Non-pigmented ciliary epithelial cell (primary cell): ENCODE measurements at regions not wholly inside any gene's neighbourhood (a gene's known extent, or its start where the extent isn't known, plus 50 kb on each side); places are given as distances from the start of the nearest gene placed in this dataset.

Experiments
- DNase-seq: peaks from one replicate; pipeline ENCODE4 v3.0.0-alpha.2; 2010; ENCODE audit warnings: low read depth

DNA sequence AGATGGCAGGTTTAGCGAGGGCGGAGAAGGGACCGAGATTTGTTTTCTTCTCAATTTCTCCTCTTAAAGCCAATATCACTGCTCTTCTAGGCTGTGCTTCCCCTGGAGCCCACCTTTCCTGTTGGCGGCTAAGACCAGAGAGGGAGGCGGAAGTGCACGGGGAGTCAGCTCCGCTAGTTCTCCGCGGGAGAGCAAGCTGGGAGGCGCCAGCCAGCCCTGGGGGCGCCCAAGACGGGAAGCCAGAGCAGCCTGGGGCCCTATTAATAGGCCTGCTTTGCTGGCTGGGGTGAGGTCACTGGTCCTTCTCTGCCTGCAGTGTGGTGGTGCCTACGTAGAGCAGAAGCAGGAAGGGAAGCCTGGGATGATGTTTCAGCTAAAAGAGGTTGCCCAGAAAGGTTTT is 61.6 kb downstream of the LSM5 start:
- DNase-seq: no peak

- peak; percentile 50 for DNase-seq
Observed at GRCh38 chr7:32427769-32428291, 62.4 kb downstream of the LSM5 start.

DNA sequence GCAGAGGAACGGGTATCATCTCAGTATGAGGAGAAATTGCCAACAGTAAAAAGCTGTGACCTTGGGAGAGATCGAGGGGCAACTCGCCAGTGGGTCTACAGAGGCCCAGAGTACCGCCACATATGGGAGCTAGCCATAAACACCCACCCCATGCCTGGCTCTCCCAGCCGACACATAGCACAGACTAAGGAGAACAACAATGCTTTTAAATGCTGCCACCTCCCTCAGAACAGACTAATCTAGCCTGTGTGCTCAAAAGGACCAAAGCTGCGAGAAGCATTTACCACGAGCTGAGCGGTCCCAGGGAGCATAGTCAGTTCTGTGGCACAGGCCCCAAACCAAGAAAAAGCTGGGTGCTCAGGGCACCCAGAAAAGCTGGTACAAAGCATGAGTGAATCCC is 73.3 kb downstream of the LSM5 start:
- no peak for DNase-seq

GRCh38 chr7:32415936-32416335 is 74.2 kb downstream of the LSM5 start:
- no peak for DNase-seq

GRCh38 chr7:32415519-32415918 is 74.7 kb downstream of the LSM5 start:
- no peak for DNase-seq

- DNase-seq: no peak
Observed at GRCh38 chr7:32412471-32412870, 77.7 kb downstream of the LSM5 start.

- no peak for DNase-seq
Observed at GRCh38 chr7:32410545-32410944, 79.6 kb downstream of the LSM5 start.

GRCh38 chr7:32406386-32406785 is 83.8 kb downstream of the LSM5 start:
- DNase-seq: no peak

- no peak for DNase-seq
Observed at GRCh38 chr7:32403463-32404229, 86.5 kb downstream of the LSM5 start.

- no peak for DNase-seq
Observed at GRCh38 chr7:32400676-32401075, 89.5 kb downstream of the LSM5 start.

DNA sequence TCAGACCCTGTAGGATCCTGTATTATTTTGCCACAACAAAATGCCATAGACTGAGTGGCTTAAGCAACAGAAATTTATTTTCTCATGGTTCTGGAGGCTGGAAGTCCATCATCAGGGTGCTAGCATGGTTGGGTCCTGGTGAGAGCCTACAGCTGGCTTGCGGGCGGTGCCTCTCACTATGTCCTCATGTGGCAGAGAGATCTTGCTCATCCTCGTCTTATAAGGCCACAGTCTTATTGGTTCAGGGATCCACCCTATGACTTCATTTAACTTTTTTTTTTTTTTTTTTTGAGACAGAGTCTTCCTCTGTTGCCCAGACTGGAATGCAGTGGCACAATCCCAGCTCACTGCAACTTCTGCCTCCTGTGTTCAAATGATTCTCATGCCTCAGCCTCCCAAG is 90.9 kb downstream of the LSM5 start:
- DNase-seq: no peak

DNA sequence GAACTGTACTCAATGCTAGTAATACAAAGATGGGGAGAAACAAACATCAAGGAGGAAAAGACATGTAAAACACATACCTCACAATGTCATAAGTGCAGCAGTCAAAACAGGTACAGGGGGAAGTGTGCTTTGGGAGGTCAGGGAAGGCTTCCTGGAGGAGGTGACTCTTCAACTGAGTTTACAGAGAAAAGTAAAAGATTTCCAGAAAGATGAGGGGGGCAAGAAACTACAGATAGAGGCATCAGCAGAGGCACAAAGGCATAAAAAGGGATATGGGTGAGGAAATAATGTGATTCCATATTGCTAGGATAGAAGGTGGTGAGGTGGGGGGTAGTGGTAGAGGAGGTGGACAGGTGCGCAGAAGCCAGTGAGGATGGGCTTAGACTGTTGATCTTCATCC is 95.0 kb downstream of the LSM5 start:
- no peak for DNase-seq

- DNase-seq: no peak
Observed at GRCh38 chr7:32393861-32394260, 96.3 kb downstream of the LSM5 start.

GRCh38 chr7:32390210-32390609 is 100.0 kb downstream of the LSM5 start:
- no peak for DNase-seq

DNA sequence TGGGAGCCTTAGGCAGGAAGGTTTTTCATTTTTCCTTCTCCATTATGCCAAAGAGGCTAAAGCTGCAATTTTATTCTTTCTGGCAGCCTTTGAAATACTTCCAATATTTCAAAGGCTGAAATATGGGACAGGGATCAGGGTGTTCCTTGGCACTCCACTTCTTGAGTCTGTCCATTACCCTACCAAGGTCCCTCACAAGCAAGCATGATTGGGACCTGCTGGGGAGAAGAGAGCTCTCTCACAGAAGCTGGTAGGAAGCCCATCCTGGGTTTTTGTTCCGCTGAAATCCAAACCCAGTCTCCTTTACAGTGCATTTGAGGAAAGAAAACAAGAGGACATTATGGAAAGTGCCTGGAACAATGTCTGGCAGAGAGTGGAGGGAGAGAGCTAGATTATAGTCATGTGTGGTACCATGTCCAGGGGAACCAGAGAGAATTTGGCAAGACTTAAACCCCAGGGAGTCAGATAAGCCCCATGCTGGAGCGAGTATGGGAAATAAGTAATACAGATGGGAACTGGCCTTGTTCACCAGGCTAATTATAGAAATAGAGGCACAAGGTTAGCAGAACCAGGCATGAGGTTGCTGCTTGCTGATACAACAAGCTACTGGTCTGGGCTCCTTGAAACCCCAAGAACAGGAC is 104.7 kb downstream of the LSM5 start:
- DNase-seq: no peak

DNA sequence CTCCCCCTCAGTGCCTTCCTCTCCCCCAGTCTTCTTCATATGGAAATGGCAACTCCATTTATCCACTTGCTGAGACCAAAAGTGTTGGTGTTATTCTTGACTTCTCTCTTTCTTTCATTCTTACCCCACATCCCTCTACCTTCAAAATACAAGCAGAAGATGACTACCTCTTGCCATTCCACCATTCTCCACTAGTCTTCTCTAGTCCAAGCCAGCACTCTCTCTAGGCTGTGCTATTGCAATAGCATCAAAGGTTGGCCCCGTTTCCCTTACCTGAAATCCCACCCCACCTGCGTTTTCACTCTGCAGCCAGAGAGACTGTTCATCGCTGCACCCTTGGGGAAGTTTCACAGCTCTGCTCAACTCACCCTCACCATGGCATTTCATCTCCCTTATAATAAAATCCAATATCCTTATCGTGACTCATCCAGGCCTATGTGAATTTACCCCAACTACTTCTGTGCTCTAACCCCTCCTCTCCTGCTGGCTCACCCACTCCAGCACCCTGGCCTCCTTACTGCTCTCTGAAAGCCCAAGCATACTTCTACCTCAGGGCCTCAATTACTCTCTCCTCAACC is 109.1 kb downstream of the LSM5 start:
- no peak for DNase-seq

DNA sequence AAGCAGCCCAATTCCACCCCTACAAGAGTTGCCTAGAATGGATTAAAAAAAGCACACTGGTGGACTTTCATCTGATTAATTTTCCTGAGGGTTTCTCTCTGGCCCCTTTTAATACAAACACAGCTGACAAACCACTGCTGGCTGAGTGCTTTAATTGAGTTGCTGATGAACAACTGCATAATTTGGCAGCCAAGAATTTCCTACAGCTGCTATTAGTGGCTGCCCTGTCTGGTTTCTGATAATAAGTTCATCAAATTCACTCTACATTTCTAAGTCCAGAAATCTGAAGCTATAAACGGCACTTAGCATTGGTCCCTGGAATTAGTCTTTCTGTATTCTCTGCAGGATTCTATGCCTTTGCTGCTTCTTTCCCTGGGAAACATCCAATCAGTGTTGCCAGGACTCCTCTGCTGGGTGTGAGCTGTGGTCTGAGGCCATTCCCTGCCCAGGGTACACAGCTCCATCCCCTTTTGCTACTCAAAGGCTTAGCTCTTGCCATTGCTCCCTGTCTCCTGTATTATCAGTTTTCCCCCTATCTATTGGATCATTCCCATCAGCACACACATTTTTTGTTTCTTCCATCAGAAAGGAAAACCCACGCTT is 110.6 kb downstream of the LSM5 start:
- no peak for DNase-seq

- DNase-seq: no peak
Observed at GRCh38 chr7:32378988-32379387, 111.2 kb downstream of the LSM5 start.

DNA sequence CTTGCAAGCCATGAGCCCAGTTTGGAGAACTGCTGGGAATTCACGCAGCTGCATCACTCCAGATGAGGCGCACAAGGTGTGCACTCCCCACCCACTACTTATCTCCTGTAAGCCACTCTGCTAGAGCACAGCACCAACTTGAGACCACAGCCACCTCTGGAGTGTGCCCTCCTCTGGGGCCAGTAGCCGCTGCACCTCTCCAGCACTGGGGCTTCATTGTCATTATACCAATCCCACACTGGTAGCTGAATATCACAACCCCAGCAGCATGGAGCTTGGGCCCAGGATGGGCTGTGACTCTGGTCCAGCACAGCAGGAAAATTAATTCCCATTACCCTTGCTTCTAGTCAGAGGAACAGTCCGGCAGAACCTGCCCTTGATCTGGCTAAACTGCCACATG is 125.6 kb downstream of the LSM5 start:
- DNase-seq: no peak

DNA sequence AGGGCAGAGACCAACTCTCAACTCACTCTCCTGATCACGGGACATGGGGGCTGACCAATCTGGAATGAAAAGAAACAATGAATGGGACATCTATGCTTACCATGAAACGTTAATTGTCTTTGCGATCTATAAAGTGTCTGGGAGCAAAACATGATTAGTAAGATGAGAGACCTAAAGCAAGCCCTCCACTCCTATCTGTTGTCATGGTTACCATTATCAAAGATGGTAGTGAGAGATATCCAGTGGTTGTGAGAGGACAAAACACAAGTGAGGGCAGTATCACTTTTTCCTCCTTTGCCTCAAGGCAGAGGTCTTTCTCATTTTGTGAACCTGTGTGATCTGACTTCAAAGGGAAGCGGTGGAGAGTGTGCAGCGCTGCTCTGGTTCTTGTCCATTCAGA is 130.1 kb downstream of the LSM5 start:
- DNase-seq: no peak

DNA sequence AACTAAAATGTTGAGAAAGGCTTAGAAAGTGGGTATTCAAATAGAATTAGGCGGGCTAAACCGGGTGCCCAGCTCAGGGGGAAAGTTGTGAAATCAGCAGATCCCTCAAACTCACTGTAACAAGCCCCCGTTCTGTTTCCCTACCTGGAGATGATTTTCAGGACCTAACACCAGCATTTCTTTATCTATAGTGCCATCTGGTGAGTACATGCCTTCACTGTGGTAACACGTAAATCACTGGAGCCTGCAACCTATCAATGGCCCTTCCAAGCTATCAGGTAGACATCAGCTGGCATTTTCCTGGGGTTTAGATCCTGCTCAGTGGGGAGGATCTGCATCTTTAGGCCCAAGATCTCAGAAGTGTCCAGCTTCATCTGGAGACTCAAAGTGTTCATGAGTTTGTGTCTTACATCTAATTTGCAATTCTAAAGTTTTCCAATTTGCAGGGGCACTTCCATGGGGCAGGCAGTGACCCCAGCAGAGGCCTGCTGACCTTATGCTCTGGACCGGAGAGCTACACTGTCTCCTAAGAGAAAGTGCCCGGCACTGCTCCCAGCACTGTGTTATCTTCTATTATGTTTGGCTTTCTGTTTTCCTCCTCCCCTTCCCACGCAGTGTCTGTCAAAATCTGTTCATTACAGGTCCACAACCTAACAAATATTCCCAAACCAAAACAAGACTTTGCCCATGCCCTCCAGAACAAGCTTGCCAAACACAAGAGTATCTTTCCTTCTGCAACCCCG is 132.5 kb downstream of the LSM5 start:
- DNase-seq: no peak

DNA sequence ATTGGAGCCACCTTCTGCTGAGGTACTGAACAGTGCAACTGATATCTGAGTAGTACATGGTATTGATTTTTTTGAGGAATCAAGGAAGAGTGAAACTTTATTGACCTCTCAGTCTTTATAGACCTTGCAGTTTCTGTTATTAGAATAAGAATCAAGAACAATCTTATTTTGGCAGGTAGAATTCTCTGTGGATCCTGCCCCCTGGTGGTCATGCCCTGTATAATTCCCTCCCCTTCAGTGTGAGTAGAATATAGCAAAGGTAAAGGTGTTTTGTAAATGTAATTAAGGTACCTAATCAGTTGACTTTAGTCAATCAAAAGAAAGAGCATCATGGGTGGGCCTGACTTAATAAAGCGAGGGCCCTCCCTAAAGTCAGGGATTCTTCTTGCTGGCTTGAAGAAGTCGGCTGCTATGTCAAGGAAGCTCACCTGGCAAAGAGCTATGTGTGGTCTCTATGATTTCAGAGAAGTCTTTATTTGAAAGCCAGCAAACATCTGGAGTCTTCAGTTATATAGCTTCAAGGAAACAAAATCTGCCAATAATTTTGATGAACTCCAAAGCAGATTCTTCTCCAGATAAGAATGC is 142.8 kb downstream of the LSM5 start:
- no peak for DNase-seq
